ENCODE measurements at regions not wholly inside any gene's neighbourhood (a gene's known extent, or its start where the extent isn't known, plus 50 kb on each side); places are given as distances from the start of the nearest gene placed in this dataset.

GRCh38 chr13:59121507-59121906, 1042.2 kb downstream of the DIAPH3 start:
- DNase-seq (ENCODE audit: low spot score) = no peak

GRCh38 chr13:59126474-59126873, 1037.3 kb downstream of the DIAPH3 start:
- DNase-seq (ENCODE audit: low spot score) = no peak

GRCh38 chr13:59133903-59134302, 1029.8 kb downstream of the DIAPH3 start:
- no peak for DNase-seq (ENCODE audit: low spot score)

GRCh38 chr13:59144700-59145099, 1019.0 kb downstream of the DIAPH3 start:
- no peak for DNase-seq (ENCODE audit: low spot score)

GRCh38 chr13:59145381-59145780, 1018.3 kb downstream of the DIAPH3 start:
- DNase-seq (ENCODE audit: low spot score) = no peak

- no peak for DNase-seq (ENCODE audit: low spot score)
Observed at GRCh38 chr13:59157181-59157580, 1006.5 kb downstream of the DIAPH3 start.

GRCh38 chr13:59166174-59166573, 997.6 kb downstream of the DIAPH3 start:
- no peak for DNase-seq (ENCODE audit: low spot score)

- DNase-seq (ENCODE audit: low spot score) = no peak
Observed at GRCh38 chr13:59172076-59172475, 991.7 kb downstream of the DIAPH3 start.

- DNase-seq (ENCODE audit: low spot score) = no peak
Observed at GRCh38 chr13:59176775-59177174, 987.0 kb downstream of the DIAPH3 start.

GRCh38 chr13:59178344-59178743, 985.4 kb downstream of the DIAPH3 start:
- DNase-seq (ENCODE audit: low spot score) = no peak

GRCh38 chr13:59182241-59182640, 981.5 kb downstream of the DIAPH3 start:
- DNase-seq (ENCODE audit: low spot score) = no peak

- no peak for DNase-seq (ENCODE audit: low spot score)
Observed at GRCh38 chr13:59197397-59197796, 966.3 kb downstream of the DIAPH3 start.

- DNase-seq (ENCODE audit: low spot score) = no peak
Observed at GRCh38 chr13:59201841-59202240, 961.9 kb downstream of the DIAPH3 start.

- no peak for DNase-seq (ENCODE audit: low spot score)
Observed at GRCh38 chr13:59203855-59204254, 959.9 kb downstream of the DIAPH3 start.

- DNase-seq (ENCODE audit: low spot score) = no peak
Observed at GRCh38 chr13:59205501-59205900, 958.2 kb downstream of the DIAPH3 start.

- no peak for DNase-seq (ENCODE audit: low spot score)
Observed at GRCh38 chr13:59208405-59209195, 955.1 kb downstream of the DIAPH3 start.

- no peak for DNase-seq (ENCODE audit: low spot score)
Observed at GRCh38 chr13:59210543-59210942, 953.2 kb downstream of the DIAPH3 start.

- DNase-seq (ENCODE audit: low spot score) = no peak
Observed at GRCh38 chr13:59211606-59212005, 952.1 kb downstream of the DIAPH3 start.

- no peak for DNase-seq (ENCODE audit: low spot score)
Observed at GRCh38 chr13:59229401-59229800, 934.3 kb downstream of the DIAPH3 start.

- no peak for DNase-seq (ENCODE audit: low spot score)
Observed at GRCh38 chr13:59229861-59230260, 933.9 kb downstream of the DIAPH3 start.

- DNase-seq (ENCODE audit: low spot score) = no peak
Observed at GRCh38 chr13:59230484-59231264, 933.1 kb downstream of the DIAPH3 start.

- no peak for DNase-seq (ENCODE audit: low spot score)
Observed at GRCh38 chr13:59236309-59236919, 927.3 kb downstream of the DIAPH3 start.

- no peak for DNase-seq (ENCODE audit: low spot score)
Observed at GRCh38 chr13:59236944-59237343, 926.8 kb downstream of the DIAPH3 start.

Data from CD4-positive, alpha-beta T cell treated with Interleukin-15 for 4 hours (primary cell).